ENCODE measurements at regions not wholly inside any gene's neighbourhood (a gene's known extent, or its start where the extent isn't known, plus 50 kb on each side); places are given as distances from the start of the nearest gene placed in this dataset.

DNA sequence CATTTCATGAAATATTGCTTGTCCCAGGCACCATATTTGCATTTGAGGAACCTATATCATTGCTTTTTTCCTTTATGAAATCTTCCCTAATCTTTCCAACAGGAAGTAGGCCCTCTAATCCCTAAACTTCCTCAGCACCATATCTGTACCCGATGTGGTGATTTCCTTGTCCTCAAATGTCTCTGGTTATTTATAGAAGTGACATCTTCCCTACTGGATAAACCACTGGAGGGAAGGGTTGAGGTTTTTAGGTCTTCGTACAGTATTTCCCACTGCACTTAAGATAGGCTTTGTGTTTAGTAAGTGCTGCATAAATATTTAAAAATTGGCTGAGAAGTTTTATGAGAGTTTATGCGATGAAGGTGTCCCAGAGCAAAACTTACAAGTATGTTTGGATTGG is 54.9 kb upstream of the TMEM170B start:
- no peak for DNase-seq
- no peaks in the 10 kb centered on the region for H3K4me1 Mint-ChIP-seq (ENCODE audit: low read depth)
- ATAC-seq = no peak
- no peak overlapping the region for H3K27ac Mint-ChIP-seq
- H3K36me3 Mint-ChIP-seq (ENCODE audit: low read depth) = no peaks in the 10 kb centered on the region
- H3K27me3 Mint-ChIP-seq = no peaks in the 10 kb centered on the region
- intact Hi-C loops (cut with micrococcal nuclease) = no loop called here
- no peak overlapping the region for H3K4me3 Mint-ChIP-seq
- CTCF ChIA-PET = interaction anchor here (1.3 kb wide), 1 partner anchor 14 kb away, joined by 6 read pairs; no protein-coding TSS in a partner anchor
- POLR2A ChIA-PET = no interaction called here
- no peaks in the 10 kb centered on the region for H3K9me3 Mint-ChIP-seq
- TF ChIP-seq, protein P1, sequence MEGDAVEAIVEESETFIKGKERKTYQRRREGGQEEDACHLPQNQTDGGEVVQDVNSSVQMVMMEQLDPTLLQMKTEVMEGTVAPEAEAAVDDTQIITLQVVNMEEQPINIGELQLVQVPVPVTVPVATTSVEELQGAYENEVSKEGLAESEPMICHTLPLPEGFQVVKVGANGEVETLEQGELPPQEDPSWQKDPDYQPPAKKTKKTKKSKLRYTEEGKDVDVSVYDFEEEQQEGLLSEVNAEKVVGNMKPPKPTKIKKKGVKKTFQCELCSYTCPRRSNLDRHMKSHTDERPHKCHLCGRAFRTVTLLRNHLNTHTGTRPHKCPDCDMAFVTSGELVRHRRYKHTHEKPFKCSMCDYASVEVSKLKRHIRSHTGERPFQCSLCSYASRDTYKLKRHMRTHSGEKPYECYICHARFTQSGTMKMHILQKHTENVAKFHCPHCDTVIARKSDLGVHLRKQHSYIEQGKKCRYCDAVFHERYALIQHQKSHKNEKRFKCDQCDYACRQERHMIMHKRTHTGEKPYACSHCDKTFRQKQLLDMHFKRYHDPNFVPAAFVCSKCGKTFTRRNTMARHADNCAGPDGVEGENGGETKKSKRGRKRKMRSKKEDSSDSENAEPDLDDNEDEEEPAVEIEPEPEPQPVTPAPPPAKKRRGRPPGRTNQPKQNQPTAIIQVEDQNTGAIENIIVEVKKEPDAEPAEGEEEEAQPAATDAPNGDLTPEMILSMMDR (IDR thresholded peaks at IDR 0.05) = no peak

DNA sequence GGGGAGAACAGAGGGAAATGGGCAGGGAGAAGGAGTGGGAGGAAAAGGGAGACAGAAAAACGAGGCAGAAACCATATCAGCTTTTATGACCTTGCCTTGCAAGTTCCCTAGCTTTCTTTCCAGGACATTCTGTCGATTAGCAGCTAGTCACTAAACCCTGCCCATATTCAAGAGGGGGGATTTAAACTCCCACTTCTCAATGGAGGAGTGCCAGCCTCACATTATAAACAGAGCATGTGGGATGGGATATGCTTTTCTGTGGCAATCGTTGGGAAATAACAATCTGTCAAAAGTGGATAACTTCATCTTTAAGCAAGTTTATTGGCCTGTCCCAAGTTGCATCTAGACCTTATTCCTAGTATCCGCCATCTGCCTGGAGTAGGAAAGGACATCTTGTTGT is 57.0 kb upstream of the TMEM170B start:
- ChIA-PET POLR2A (interaction anchor here (0.5 kb wide), 1 partner anchor 328 kb away, joined by 3 read pairs; no protein-coding TSS in a partner anchor), CTCF (interaction anchor here (1.0 to 5.8 kb wide), 3 partner anchors 16 to 336 kb away, joined by 4 to 26 read pairs (median 5); no protein-coding TSS in a partner anchor)
- ATAC-seq = no peak
- Mint-ChIP-seq H3K36me3 (ENCODE audit: low read depth) (no peaks in the 10 kb centered on the region), H3K27ac (no peak overlapping the region), H3K27me3 (peaks cover 3% of the 10 kb centered on the region), H3K4me3 (no peak overlapping the region), H3K4me1 (ENCODE audit: low read depth) (no peaks in the 10 kb centered on the region), H3K9me3 (no peaks in the 10 kb centered on the region)
- TF ChIP-seq, protein P1 (IDR thresholded peaks at IDR 0.05) = no peak
- intact Hi-C loops (cut with micrococcal nuclease) = no loop called here
- no peak for DNase-seq

DNA sequence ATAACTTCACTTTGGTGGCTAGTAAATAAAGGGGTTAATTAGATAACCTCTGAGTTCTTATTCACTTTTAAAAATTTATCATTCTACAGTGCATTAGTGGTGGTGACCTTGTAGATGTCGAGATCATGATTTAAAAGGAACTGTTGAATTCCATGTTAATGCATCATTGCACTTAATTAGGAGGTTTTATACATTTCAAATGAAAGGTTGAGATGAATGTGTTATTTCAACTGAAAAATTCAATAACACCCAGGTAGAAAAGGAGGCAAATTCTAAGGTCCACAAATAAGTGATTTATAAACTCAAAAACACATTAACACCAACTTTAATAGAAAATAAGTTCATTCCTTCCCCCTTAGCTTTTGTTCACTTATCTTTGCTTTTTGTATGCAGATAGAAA is 58.3 kb upstream of the TMEM170B start:
- ATAC-seq = no peak
- intact Hi-C loops (cut with micrococcal nuclease) = no loop called here
- Mint-ChIP-seq H3K4me1 (ENCODE audit: low read depth) (no peaks in the 10 kb centered on the region), H3K27ac (no peak overlapping the region), H3K9me3 (no peaks in the 10 kb centered on the region), H3K27me3 (peaks cover 4% of the 10 kb centered on the region), H3K36me3 (ENCODE audit: low read depth) (no peaks in the 10 kb centered on the region), H3K4me3 (no peak overlapping the region)
- no peak for DNase-seq
- POLR2A ChIA-PET = no interaction called here
- CTCF ChIA-PET = interaction anchor here (1.0 to 5.8 kb wide), 5 partner anchors 14 to 335 kb away, joined by 3 to 26 read pairs (median 4); no protein-coding TSS in a partner anchor
- TF ChIP-seq, protein P1 (IDR thresholded peaks at IDR 0.05) = no peak

DNA sequence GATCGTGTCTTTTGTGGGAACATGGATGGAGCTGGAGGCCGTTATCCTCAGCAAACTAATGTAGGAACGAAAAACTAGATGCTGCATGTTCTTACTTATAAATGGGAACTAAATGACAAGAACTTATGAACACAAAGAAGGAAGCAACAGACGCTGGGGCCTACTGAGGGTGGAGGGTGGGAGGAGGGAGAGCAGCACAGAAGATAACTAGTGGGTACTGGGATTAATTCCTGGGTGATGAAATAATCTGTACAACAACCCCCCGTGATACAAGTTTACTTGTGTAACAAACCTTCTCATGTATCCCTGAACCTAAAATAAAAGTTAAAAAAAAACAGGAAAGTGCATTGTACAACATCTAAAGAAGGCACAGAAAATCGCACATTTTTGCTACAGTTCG is 59.0 kb upstream of the TMEM170B start:
- no peak for ATAC-seq
- no peak overlapping the region for H3K4me3 Mint-ChIP-seq
- ChIA-PET POLR2A (no interaction called here), CTCF (interaction anchor here (5.8 kb wide), 1 partner anchor 18 kb away, joined by 26 read pairs; no protein-coding TSS in a partner anchor)
- DNase-seq = no peak
- H3K9me3 Mint-ChIP-seq = no peaks in the 10 kb centered on the region
- H3K27ac Mint-ChIP-seq = no peak overlapping the region
- TF ChIP-seq, protein P1 (IDR thresholded peaks at IDR 0.05) = no peak
- H3K36me3 Mint-ChIP-seq (ENCODE audit: low read depth) = no peaks in the 10 kb centered on the region
- peaks cover 6% of the 10 kb centered on the region for H3K27me3 Mint-ChIP-seq
- no peaks in the 10 kb centered on the region for H3K4me1 Mint-ChIP-seq (ENCODE audit: low read depth)
- intact Hi-C loops (cut with micrococcal nuclease) = no loop called here

DNA sequence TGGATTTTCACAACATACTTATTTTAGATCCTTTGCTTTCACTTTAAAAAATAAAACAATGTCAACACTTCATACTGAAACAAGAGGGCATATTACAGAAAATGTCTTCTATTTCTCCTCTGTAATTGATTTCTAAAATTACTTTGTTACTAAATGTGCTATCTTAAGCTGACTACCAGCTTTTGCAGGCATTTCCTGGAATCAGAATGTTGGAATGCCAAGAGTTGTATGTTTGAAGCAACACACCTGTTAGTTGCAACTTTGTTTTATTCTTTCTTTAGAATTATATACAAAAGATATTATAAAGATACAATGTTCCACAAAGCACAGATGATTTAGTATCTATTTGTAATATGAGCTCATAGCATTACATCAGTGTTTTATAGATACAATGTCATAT is 62.5 kb upstream of the TMEM170B start:
- peaks cover 6% of the 10 kb centered on the region for H3K27me3 Mint-ChIP-seq
- H3K4me1 Mint-ChIP-seq (ENCODE audit: low read depth) = no peaks in the 10 kb centered on the region
- H3K27ac Mint-ChIP-seq = no peak overlapping the region
- intact Hi-C loops (cut with micrococcal nuclease) = no loop called here
- no peak for ATAC-seq
- H3K36me3 Mint-ChIP-seq (ENCODE audit: low read depth) = no peaks in the 10 kb centered on the region
- CTCF ChIA-PET = interaction anchor here (0.8 to 5.8 kb wide), 3 partner anchors 21 to 330 kb away, joined by 3 to 26 read pairs (median 4); no protein-coding TSS in a partner anchor
- TF ChIP-seq, protein P1 (IDR thresholded peaks at IDR 0.05) = no peak
- no peaks in the 10 kb centered on the region for H3K9me3 Mint-ChIP-seq
- no peak overlapping the region for H3K4me3 Mint-ChIP-seq
- DNase-seq = no peak
- POLR2A ChIA-PET = no interaction called here

All from activated CD8-positive, alpha-beta T cell treated with anti-CD3 and anti-CD28 coated beads for 36 hours (primary cell).